ENCODE measurements at regions not wholly inside any gene's neighbourhood (a gene's known extent, or its start where the extent isn't known, plus 50 kb on each side); places are given as distances from the start of the nearest gene placed in this dataset.

DNA sequence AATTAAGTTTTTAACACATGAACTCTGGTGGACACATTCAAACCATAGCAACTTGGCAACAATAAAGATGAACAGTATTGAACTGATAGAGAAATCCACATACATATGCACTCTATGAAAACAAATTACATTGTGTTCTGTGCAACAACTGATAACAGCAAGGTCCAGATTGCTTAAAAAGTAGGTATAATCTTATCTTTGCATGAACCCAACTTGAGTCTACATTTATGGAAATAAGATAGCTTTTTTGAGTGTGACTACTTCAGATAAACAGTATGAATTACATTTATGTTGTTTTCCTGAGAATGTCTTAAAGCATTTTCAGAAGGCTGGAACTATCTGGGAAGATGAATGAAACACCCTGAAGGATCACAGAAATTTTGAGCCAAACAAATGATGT, 212.6 kb upstream of the GK2 start:
- TF ChIP-seq, protein P1, sequence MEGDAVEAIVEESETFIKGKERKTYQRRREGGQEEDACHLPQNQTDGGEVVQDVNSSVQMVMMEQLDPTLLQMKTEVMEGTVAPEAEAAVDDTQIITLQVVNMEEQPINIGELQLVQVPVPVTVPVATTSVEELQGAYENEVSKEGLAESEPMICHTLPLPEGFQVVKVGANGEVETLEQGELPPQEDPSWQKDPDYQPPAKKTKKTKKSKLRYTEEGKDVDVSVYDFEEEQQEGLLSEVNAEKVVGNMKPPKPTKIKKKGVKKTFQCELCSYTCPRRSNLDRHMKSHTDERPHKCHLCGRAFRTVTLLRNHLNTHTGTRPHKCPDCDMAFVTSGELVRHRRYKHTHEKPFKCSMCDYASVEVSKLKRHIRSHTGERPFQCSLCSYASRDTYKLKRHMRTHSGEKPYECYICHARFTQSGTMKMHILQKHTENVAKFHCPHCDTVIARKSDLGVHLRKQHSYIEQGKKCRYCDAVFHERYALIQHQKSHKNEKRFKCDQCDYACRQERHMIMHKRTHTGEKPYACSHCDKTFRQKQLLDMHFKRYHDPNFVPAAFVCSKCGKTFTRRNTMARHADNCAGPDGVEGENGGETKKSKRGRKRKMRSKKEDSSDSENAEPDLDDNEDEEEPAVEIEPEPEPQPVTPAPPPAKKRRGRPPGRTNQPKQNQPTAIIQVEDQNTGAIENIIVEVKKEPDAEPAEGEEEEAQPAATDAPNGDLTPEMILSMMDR (IDR thresholded peaks at IDR 0.05): no peak
- TF ChIP-seq POLR2AphosphoS5 (IDR thresholded peaks at IDR 0.05; ENCODE audit: insufficient read depth in 1 of 2, low read depth in 1 of 2): no peak
- TF ChIP-seq POLR2A (IDR thresholded peaks at IDR 0.05): no peak
